ENCODE measurements at regions not wholly inside any gene's neighbourhood (a gene's known extent, or its start where the extent isn't known, plus 50 kb on each side); places are given as distances from the start of the nearest gene placed in this dataset.

GRCh38 chr3:35974872-35975271 lies 335.5 kb downstream of the ARPP21 start:
- DNase-seq (ENCODE audit: low read depth, low spot score): no peak
- H3K4me1 ChIP-seq (ENCODE audit: control insufficient read depth, insufficient read depth, low read length): no peaks in the 10 kb centered on the region
- H3K27me3 ChIP-seq (ENCODE audit: control insufficient read depth, insufficient read depth, low read length): no peaks in the 10 kb centered on the region
- H3K27ac ChIP-seq (ENCODE audit: low read length): no peak overlapping the region
- no peaks in the 10 kb centered on the region for H3K9me3 ChIP-seq (ENCODE audit: control insufficient read depth, insufficient read depth, low read length)
- H3K4me3 ChIP-seq (ENCODE audit: low read length): no peak overlapping the region
- H3K36me3 ChIP-seq (ENCODE audit: control insufficient read depth, insufficient read depth, low read length): no peaks in the 10 kb centered on the region

GRCh38 chr3:35986161-35986560 lies 346.8 kb downstream of the ARPP21 start:
- no peaks in the 10 kb centered on the region for H3K36me3 ChIP-seq (ENCODE audit: control insufficient read depth, insufficient read depth, low read length)
- DNase-seq (ENCODE audit: low read depth, low spot score): no peak
- H3K27ac ChIP-seq (ENCODE audit: low read length): no peak overlapping the region
- no peak overlapping the region for H3K4me3 ChIP-seq (ENCODE audit: low read length)
- no peaks in the 10 kb centered on the region for H3K4me1 ChIP-seq (ENCODE audit: control insufficient read depth, insufficient read depth, low read length)
- no peaks in the 10 kb centered on the region for H3K9me3 ChIP-seq (ENCODE audit: control insufficient read depth, insufficient read depth, low read length)
- no peaks in the 10 kb centered on the region for H3K27me3 ChIP-seq (ENCODE audit: control insufficient read depth, insufficient read depth, low read length)

- Histone ChIP-seq H3K4me1 (ENCODE audit: control insufficient read depth, insufficient read depth, low read length) (no peaks in the 10 kb centered on the region), H3K27me3 (ENCODE audit: control insufficient read depth, insufficient read depth, low read length) (no peaks in the 10 kb centered on the region), H3K4me3 (ENCODE audit: low read length) (no peak overlapping the region), H3K27ac (ENCODE audit: low read length) (no peak overlapping the region), H3K9me3 (ENCODE audit: control insufficient read depth, insufficient read depth, low read length) (no peaks in the 10 kb centered on the region), H3K36me3 (ENCODE audit: control insufficient read depth, insufficient read depth, low read length) (no peaks in the 10 kb centered on the region)
- DNase-seq (ENCODE audit: low read depth, low spot score): no peak
Measured at GRCh38 chr3:35987386-35987785, 348.1 kb downstream of the ARPP21 start.

- no peaks in the 10 kb centered on the region for H3K27me3 ChIP-seq (ENCODE audit: control insufficient read depth, insufficient read depth, low read length)
- DNase-seq (ENCODE audit: low read depth, low spot score): no peak
- no CpG with 5 or more reads among the region's 2 CpGs for WGBS (ENCODE audit: insufficient coverage, insufficient read length)
Measured at GRCh38 chr3:35992041-35992440, 352.7 kb downstream of the ARPP21 start.

GRCh38 chr3:36011791-36012190 lies 368.5 kb upstream of the STAC start:
- WGBS (ENCODE audit: insufficient coverage, insufficient read length): no CpG with 5 or more reads among the region's 2 CpGs
- Histone ChIP-seq H3K4me1 (ENCODE audit: control insufficient read depth, insufficient read depth, low read length) (no peaks in the 10 kb centered on the region), H3K36me3 (ENCODE audit: control insufficient read depth, insufficient read depth, low read length) (no peaks in the 10 kb centered on the region), H3K27me3 (ENCODE audit: control insufficient read depth, insufficient read depth, low read length) (no peaks in the 10 kb centered on the region), H3K9me3 (ENCODE audit: control insufficient read depth, insufficient read depth, low read length) (peaks cover 2% of the 10 kb centered on the region; the same call in 1 of the 2 replicates), H3K4me3 (ENCODE audit: low read length) (no peak overlapping the region), H3K27ac (ENCODE audit: low read length) (no peak overlapping the region)
- no peak for DNase-seq (ENCODE audit: low read depth, low spot score)

More at GRCh38 chr3:35992041-35992440, 352.7 kb downstream of the ARPP21 start:
- H3K9me3 ChIP-seq (ENCODE audit: control insufficient read depth, insufficient read depth, low read length): no peaks in the 10 kb centered on the region
- H3K27ac ChIP-seq (ENCODE audit: low read length): no peak overlapping the region
- no peaks in the 10 kb centered on the region for H3K36me3 ChIP-seq (ENCODE audit: control insufficient read depth, insufficient read depth, low read length)
- H3K4me3 ChIP-seq (ENCODE audit: low read length): no peak overlapping the region
- no peaks in the 10 kb centered on the region for H3K4me1 ChIP-seq (ENCODE audit: control insufficient read depth, insufficient read depth, low read length)

- peaks cover under 1% of the 10 kb centered on the region; the same call in 1 of the 2 replicates for H3K9me3 ChIP-seq (ENCODE audit: control insufficient read depth, insufficient read depth, low read length)
- no CpG with 5 or more reads among the region's 1 CpG for WGBS (ENCODE audit: insufficient coverage, insufficient read length)
- DNase-seq (ENCODE audit: low read depth, low spot score): no peak
- no peaks in the 10 kb centered on the region for H3K4me1 ChIP-seq (ENCODE audit: control insufficient read depth, insufficient read depth, low read length)
- H3K27me3 ChIP-seq (ENCODE audit: control insufficient read depth, insufficient read depth, low read length): no peaks in the 10 kb centered on the region
- no peak overlapping the region for H3K27ac ChIP-seq (ENCODE audit: low read length)
- no peaks in the 10 kb centered on the region for H3K36me3 ChIP-seq (ENCODE audit: control insufficient read depth, insufficient read depth, low read length)
- no peak overlapping the region for H3K4me3 ChIP-seq (ENCODE audit: low read length)
Measured at GRCh38 chr3:36013425-36013824, 366.9 kb upstream of the STAC start.

- DNase-seq (ENCODE audit: low read depth, low spot score): no peak
- Histone ChIP-seq H3K36me3 (ENCODE audit: control insufficient read depth, insufficient read depth, low read length) (no peaks in the 10 kb centered on the region), H3K4me1 (ENCODE audit: control insufficient read depth, insufficient read depth, low read length) (no peaks in the 10 kb centered on the region), H3K27me3 (ENCODE audit: control insufficient read depth, insufficient read depth, low read length) (no peaks in the 10 kb centered on the region), H3K4me3 (ENCODE audit: low read length) (no peak overlapping the region), H3K27ac (ENCODE audit: low read length) (no peak overlapping the region), H3K9me3 (ENCODE audit: control insufficient read depth, insufficient read depth, low read length) (no peaks in the 10 kb centered on the region)
- no CpG with 5 or more reads among the region's 3 CpGs for WGBS (ENCODE audit: insufficient coverage, insufficient read length)
Measured at GRCh38 chr3:36025232-36025631, 355.1 kb upstream of the STAC start.

GRCh38 chr3:36032180-36033047 lies 347.9 kb upstream of the STAC start:
- no peaks in the 10 kb centered on the region for H3K36me3 ChIP-seq (ENCODE audit: control insufficient read depth, insufficient read depth, low read length)
- no peak for DNase-seq (ENCODE audit: low read depth, low spot score)
- H3K4me1 ChIP-seq (ENCODE audit: control insufficient read depth, insufficient read depth, low read length): no peaks in the 10 kb centered on the region
- no peaks in the 10 kb centered on the region for H3K27me3 ChIP-seq (ENCODE audit: control insufficient read depth, insufficient read depth, low read length)
- H3K9me3 ChIP-seq (ENCODE audit: control insufficient read depth, insufficient read depth, low read length): no peaks in the 10 kb centered on the region
- WGBS (ENCODE audit: insufficient coverage, insufficient read length): no CpG with 5 or more reads among the region's 6 CpGs
- no peak overlapping the region for H3K4me3 ChIP-seq (ENCODE audit: low read length)
- H3K27ac ChIP-seq (ENCODE audit: low read length): no peak overlapping the region

- Histone ChIP-seq H3K9me3 (ENCODE audit: control insufficient read depth, insufficient read depth, low read length) (no peaks in the 10 kb centered on the region), H3K27ac (ENCODE audit: low read length) (no peak overlapping the region), H3K4me1 (ENCODE audit: control insufficient read depth, insufficient read depth, low read length) (no peaks in the 10 kb centered on the region), H3K4me3 (ENCODE audit: low read length) (no peak overlapping the region), H3K36me3 (ENCODE audit: control insufficient read depth, insufficient read depth, low read length) (no peaks in the 10 kb centered on the region), H3K27me3 (ENCODE audit: control insufficient read depth, insufficient read depth, low read length) (no peaks in the 10 kb centered on the region)
- no peak for DNase-seq (ENCODE audit: low read depth, low spot score)
Measured at GRCh38 chr3:36058404-36059030, 321.8 kb upstream of the STAC start.

GRCh38 chr3:36060950-36061349 lies 319.4 kb upstream of the STAC start:
- H3K4me1 ChIP-seq (ENCODE audit: control insufficient read depth, insufficient read depth, low read length): no peaks in the 10 kb centered on the region
- no peaks in the 10 kb centered on the region for H3K36me3 ChIP-seq (ENCODE audit: control insufficient read depth, insufficient read depth, low read length)
- H3K9me3 ChIP-seq (ENCODE audit: control insufficient read depth, insufficient read depth, low read length): no peaks in the 10 kb centered on the region
- no peak overlapping the region for H3K27ac ChIP-seq (ENCODE audit: low read length)
- WGBS (ENCODE audit: insufficient coverage, insufficient read length): no CpG with 5 or more reads among the region's 5 CpGs
- H3K4me3 ChIP-seq (ENCODE audit: low read length): no peak overlapping the region
- DNase-seq (ENCODE audit: low read depth, low spot score): no peak
- no peaks in the 10 kb centered on the region for H3K27me3 ChIP-seq (ENCODE audit: control insufficient read depth, insufficient read depth, low read length)

- Histone ChIP-seq H3K27me3 (ENCODE audit: control insufficient read depth, insufficient read depth, low read length) (no peaks in the 10 kb centered on the region), H3K27ac (ENCODE audit: low read length) (no peak overlapping the region), H3K4me3 (ENCODE audit: low read length) (no peak overlapping the region), H3K4me1 (ENCODE audit: control insufficient read depth, insufficient read depth, low read length) (no peaks in the 10 kb centered on the region), H3K9me3 (ENCODE audit: control insufficient read depth, insufficient read depth, low read length) (no peaks in the 10 kb centered on the region), H3K36me3 (ENCODE audit: control insufficient read depth, insufficient read depth, low read length) (no peaks in the 10 kb centered on the region)
- DNase-seq (ENCODE audit: low read depth, low spot score): no peak
- WGBS (ENCODE audit: insufficient coverage, insufficient read length): no CpG with 5 or more reads among the region's 2 CpGs
Measured at GRCh38 chr3:36063992-36064391, 316.3 kb upstream of the STAC start.

Data from iPS DF 6.9 (cell line).